WTC11 (cell line): ENCODE measurements at regions not wholly inside any gene's neighbourhood (a gene's known extent, or its start where the extent isn't known, plus 50 kb on each side); places are given as distances from the start of the nearest gene placed in this dataset.

Source experiments
- ATAC-seq: fragments of 200-7000 bp; cut with Tn5 transposase; 2 replicates; pipeline ENCODE4 v1.10.0; 2021; ENCODE audit warnings: mild to moderate bottlenecking, moderate library complexity
- CTCF ChIA-PET: fragments of 300-600 bp; sonication (Branson Sonifier 250); formaldehyde crosslinking; loops from one replicate; lab custom pipeline; 2021; ENCODE audit warnings: antibody characterized with exemption; lab: Charles Lee
- POLR2A ChIA-PET: fragments of 350-600 bp; sonication (Branson Sonifier 250); formaldehyde crosslinking; loops from one replicate; lab custom pipeline; 2021; ENCODE audit warnings: antibody characterized with exemption; lab: Charles Lee
- DNase-seq: peaks from one replicate; pipeline ENCODE4 v3.0.0; 2021; ENCODE audit warnings: low spot score
- H3K27ac Mint-ChIP-seq: 2 replicates; pipeline ENCODE4 v1.8.0; 2021; ENCODE audit warnings: mixed read lengths
- H3K27me3 Mint-ChIP-seq: 2 replicates; pipeline ENCODE4 v1.8.0; 2021; ENCODE audit warnings: low read depth, mild to moderate bottlenecking, moderate library complexity, mixed read lengths
- H3K36me3 Mint-ChIP-seq: 2 replicates; pipeline ENCODE4 v1.8.0; 2021; ENCODE audit warnings: mixed read lengths
- H3K4me1 Mint-ChIP-seq: 2 replicates; pipeline ENCODE4 v1.8.0; 2022; ENCODE audit warnings: mixed read lengths
- H3K4me3 Mint-ChIP-seq: 2 replicates; pipeline ENCODE4 v1.8.0; 2021; ENCODE audit warnings: mild to moderate bottlenecking, moderate library complexity, mixed read lengths
- H3K9me3 Mint-ChIP-seq: 2 replicates; pipeline ENCODE4 v1.8.0; 2021; ENCODE audit warnings: mixed read lengths
- AR ChIP-seq: fragments of 250-450 bp; sonication (Bioruptor Pico); IDR thresholded peaks from 2 replicates; pipeline ENCODE4 v1.9.0; 2021; ENCODE audit warnings: mild to moderate bottlenecking
- ATF1 ChIP-seq: sonication (generic); formaldehyde crosslinking; IDR thresholded peaks from 2 replicates; pipeline ENCODE4 v1.8.1; 2023; ENCODE audit warnings: mild to moderate bottlenecking, moderate library complexity, missing genetic modification reagents
- E2F4 ChIP-seq: sonication (generic); formaldehyde crosslinking; IDR thresholded peaks from 2 replicates; pipeline ENCODE4 v1.8.1; 2022; ENCODE audit warnings: low read depth, mild to moderate bottlenecking, moderate library complexity, missing genetic modification reagents, borderline replicate concordance
- GABPB1 ChIP-seq: sonication (generic); formaldehyde crosslinking; IDR thresholded peaks from 2 replicates; pipeline ENCODE4 v1.8.1; 2023; ENCODE audit warnings: mild to moderate bottlenecking, missing genetic modification reagents
- HMGA2 ChIP-seq: fragments of 250-450 bp; sonication (Bioruptor Pico); IDR thresholded peaks from 2 replicates; pipeline ENCODE4 v1.4.0; 2021; ENCODE audit warnings: mild to moderate bottlenecking, moderate library complexity
- JAZF1 ChIP-seq: fragments of 250-450 bp; sonication (Bioruptor Pico); IDR thresholded peaks from 2 replicates; pipeline ENCODE4 v1.9.0; 2021; ENCODE audit warnings: moderate library complexity, mild to moderate bottlenecking, inconsistent platforms
- NFYB ChIP-seq: sonication (generic); formaldehyde crosslinking; conservative IDR thresholded peaks from 2 replicates; pipeline ENCODE4 v1.8.0; 2022; ENCODE audit warnings: low read depth, missing genetic modification reagents
- NR2C2 ChIP-seq: sonication (generic); formaldehyde crosslinking; IDR thresholded peaks from 2 replicates; pipeline ENCODE4 v1.8.0; 2022; ENCODE audit warnings: mild to moderate bottlenecking, missing genetic modification reagents
- NR3C1 ChIP-seq: sonication (generic); formaldehyde crosslinking; conservative IDR thresholded peaks from 2 replicates; pipeline ENCODE4 v1.8.1; 2023; ENCODE audit warnings: low read depth, mild to moderate bottlenecking, missing genetic modification reagents
- RORB ChIP-seq: fragments of 250-450 bp; sonication (Bioruptor Pico); IDR thresholded peaks from 2 replicates; pipeline ENCODE4 v1.9.0; 2021; ENCODE audit warnings: mild to moderate bottlenecking
- TP53 ChIP-seq: sonication (generic); formaldehyde crosslinking; IDR thresholded peaks from 2 replicates; pipeline ENCODE4 v1.8.1; 2023; ENCODE audit warnings: mild to moderate bottlenecking, missing genetic modification reagents
- ZBTB21 ChIP-seq: sonication (generic); formaldehyde crosslinking; IDR thresholded peaks from 2 replicates; pipeline ENCODE4 v1.8.1; 2023; ENCODE audit warnings: mild to moderate bottlenecking, missing genetic modification reagents, borderline replicate concordance
- ZNF263 ChIP-seq: sonication (generic); formaldehyde crosslinking; IDR thresholded peaks from 2 replicates; pipeline ENCODE4 v1.8.1; 2022; ENCODE audit warnings: low read depth, mild to moderate bottlenecking, moderate library complexity, missing genetic modification reagents
- ZNF317 ChIP-seq: sonication (generic); formaldehyde crosslinking; IDR thresholded peaks from 2 replicates; pipeline ENCODE4 v1.8.1; 2023; ENCODE audit warnings: low read depth, mild to moderate bottlenecking, moderate library complexity, missing genetic modification reagents, borderline replicate concordance
- ZNF416 ChIP-seq: fragments of 250-450 bp; sonication (Bioruptor Pico); IDR thresholded peaks from 2 replicates; pipeline ENCODE4 v1.9.0; 2021; ENCODE audit warnings: mild to moderate bottlenecking, inconsistent platforms
- ZNF423 ChIP-seq: fragments of 250-450 bp; sonication (Bioruptor Pico); IDR thresholded peaks from 2 replicates; pipeline ENCODE4 v2.1.2; 2022; ENCODE audit warnings: mild to moderate bottlenecking, moderate library complexity
- TF ChIP-seq, protein P1 (sequence below): sonication (generic); formaldehyde crosslinking; IDR thresholded peaks from 2 replicates; pipeline ENCODE4 v1.8.1; 2022; ENCODE audit warnings: low read depth, missing genetic modification reagents, borderline replicate concordance
- TF ChIP-seq, protein P2 (sequence below): fragments of 250-450 bp; sonication (Bioruptor Pico); IDR thresholded peaks from 2 replicates; pipeline ENCODE4 v2.1.2; 2022; ENCODE audit warnings: mild to moderate bottlenecking, moderate library complexity
- TF ChIP-seq, protein P3 (sequence below): sonication (generic); formaldehyde crosslinking; IDR thresholded peaks from 2 replicates; pipeline ENCODE4 v1.8.0; 2022; ENCODE audit warnings: missing genetic modification reagents
- TF ChIP-seq, protein P4 (sequence below): fragments of 250-450 bp; sonication (Bioruptor Pico); IDR thresholded peaks from 2 replicates; pipeline ENCODE4 v1.9.0; 2021; ENCODE audit warnings: moderate library complexity, mild to moderate bottlenecking, inconsistent platforms, borderline replicate concordance

DNA sequence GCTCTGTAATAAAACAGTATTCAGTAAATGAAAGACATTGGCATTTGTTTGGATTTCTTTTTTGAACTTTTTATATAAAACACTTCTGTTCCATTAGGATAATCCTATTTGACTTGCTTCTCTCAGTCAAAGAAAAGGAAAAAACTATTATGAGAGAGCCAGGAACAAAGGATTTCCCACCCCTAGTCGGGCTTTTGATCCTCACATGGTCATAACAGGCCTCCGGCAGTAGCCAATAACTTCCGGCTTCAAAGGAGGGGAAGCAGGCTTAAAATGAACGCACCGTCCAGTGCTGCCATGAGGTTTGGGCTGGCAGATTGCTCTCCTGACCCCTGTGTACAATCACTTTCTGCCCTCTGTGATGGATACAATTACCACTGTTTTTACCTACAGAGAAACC, 209.3 kb downstream of the ZNF608 start:
- TF ChIP-seq ZNF317 (CRISPR knock-in tag), result no peak
- TF ChIP-seq NFYB (CRISPR knock-in tag), result no peak
- TF ChIP-seq, protein P1, sequence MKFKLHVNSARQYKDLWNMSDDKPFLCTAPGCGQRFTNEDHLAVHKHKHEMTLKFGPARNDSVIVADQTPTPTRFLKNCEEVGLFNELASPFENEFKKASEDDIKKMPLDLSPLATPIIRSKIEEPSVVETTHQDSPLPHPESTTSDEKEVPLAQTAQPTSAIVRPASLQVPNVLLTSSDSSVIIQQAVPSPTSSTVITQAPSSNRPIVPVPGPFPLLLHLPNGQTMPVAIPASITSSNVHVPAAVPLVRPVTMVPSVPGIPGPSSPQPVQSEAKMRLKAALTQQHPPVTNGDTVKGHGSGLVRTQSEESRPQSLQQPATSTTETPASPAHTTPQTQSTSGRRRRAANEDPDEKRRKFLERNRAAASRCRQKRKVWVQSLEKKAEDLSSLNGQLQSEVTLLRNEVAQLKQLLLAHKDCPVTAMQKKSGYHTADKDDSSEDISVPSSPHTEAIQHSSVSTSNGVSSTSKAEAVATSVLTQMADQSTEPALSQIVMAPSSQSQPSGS (CRISPR knock-in tag), result no peak
- no peak for TF ChIP-seq E2F4 (CRISPR knock-in tag)
- TF ChIP-seq AR (CRISPR knock-in tag), result no peak
- no peak for TF ChIP-seq RORB (CRISPR knock-in tag)
- TF ChIP-seq ZNF423, result no peak
- TF ChIP-seq, protein P2, sequence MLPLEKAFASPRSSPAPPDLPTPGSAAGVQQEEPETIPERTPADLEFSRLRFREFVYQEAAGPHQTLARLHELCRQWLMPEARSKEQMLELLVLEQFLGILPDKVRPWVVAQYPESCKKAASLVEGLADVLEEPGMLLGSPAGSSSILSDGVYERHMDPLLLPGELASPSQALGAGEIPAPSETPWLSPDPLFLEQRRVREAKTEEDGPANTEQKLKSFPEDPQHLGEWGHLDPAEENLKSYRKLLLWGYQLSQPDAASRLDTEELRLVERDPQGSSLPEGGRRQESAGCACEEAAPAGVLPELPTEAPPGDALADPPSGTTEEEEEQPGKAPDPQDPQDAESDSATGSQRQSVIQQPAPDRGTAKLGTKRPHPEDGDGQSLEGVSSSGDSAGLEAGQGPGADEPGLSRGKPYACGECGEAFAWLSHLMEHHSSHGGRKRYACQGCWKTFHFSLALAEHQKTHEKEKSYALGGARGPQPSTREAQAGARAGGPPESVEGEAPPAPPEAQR (CRISPR knock-in tag), result no peak
- TF ChIP-seq, protein P3, sequence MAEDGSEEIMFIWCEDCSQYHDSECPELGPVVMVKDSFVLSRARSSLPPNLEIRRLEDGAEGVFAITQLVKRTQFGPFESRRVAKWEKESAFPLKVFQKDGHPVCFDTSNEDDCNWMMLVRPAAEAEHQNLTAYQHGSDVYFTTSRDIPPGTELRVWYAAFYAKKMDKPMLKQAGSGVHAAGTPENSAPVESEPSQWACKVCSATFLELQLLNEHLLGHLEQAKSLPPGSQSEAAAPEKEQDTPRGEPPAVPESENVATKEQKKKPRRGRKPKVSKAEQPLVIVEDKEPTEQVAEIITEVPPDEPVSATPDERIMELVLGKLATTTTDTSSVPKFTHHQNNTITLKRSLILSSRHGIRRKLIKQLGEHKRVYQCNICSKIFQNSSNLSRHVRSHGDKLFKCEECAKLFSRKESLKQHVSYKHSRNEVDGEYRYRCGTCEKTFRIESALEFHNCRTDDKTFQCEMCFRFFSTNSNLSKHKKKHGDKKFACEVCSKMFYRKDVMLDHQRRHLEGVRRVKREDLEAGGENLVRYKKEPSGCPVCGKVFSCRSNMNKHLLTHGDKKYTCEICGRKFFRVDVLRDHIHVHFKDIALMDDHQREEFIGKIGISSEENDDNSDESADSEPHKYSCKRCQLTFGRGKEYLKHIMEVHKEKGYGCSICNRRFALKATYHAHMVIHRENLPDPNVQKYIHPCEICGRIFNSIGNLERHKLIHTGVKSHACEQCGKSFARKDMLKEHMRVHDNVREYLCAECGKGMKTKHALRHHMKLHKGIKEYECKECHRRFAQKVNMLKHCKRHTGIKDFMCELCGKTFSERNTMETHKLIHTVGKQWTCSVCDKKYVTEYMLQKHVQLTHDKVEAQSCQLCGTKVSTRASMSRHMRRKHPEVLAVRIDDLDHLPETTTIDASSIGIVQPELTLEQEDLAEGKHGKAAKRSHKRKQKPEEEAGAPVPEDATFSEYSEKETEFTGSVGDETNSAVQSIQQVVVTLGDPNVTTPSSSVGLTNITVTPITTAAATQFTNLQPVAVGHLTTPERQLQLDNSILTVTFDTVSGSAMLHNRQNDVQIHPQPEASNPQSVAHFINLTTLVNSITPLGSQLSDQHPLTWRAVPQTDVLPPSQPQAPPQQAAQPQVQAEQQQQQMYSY (CRISPR knock-in tag), result no peak
- TF ChIP-seq GABPB1 (CRISPR knock-in tag), result no peak
- TF ChIP-seq ZBTB21 (CRISPR knock-in tag), result no peak
- no peak for TF ChIP-seq ATF1
- Mint-ChIP-seq H3K27me3 (no peaks in the 10 kb centered on the region; the same call in none of the 2 replicates), H3K9me3 (peaks cover 20% of the 10 kb centered on the region), H3K4me3 (no peak overlapping the region), H3K27ac (no peak overlapping the region), H3K36me3 (peaks cover 3% of the 10 kb centered on the region; the same call in 1 of the 2 replicates), H3K4me1 (no peaks in the 10 kb centered on the region)
- ATAC-seq (no peak), DNase-seq (no peak)
- ChIA-PET CTCF (no interaction called here), POLR2A (no interaction called here)

DNA sequence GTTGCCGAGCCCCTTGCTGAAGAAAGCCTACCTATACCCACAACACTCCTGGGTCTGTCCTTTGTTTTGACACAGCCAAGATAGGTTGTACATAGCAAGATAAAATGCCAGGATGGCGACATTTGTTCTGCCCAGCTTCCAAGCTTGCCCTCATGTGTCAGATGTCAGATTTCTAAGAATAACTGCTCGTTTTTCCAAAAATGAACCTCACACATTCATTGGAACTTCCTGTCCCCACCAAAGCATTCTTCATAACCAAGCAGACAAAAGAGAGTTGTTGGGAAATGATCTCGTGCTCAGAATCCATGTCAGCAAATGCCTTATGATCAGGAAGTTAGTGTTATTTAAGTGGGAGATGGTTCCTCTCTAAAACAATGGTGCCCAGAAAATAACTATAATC, 210.1 kb downstream of the ZNF608 start:
- Mint-ChIP-seq H3K9me3 (peaks cover 17% of the 10 kb centered on the region), H3K36me3 (peaks cover 3% of the 10 kb centered on the region; the same call in 1 of the 2 replicates), H3K4me3 (no peak overlapping the region), H3K4me1 (no peaks in the 10 kb centered on the region), H3K27ac (no peak overlapping the region), H3K27me3 (no peaks in the 10 kb centered on the region; the same call in none of the 2 replicates)
- TF ChIP-seq NR2C2 (no peak), HMGA2 (CRISPR knock-in tag) (no peak), NR3C1 (CRISPR knock-in tag) (no peak), TP53 (CRISPR knock-in tag) (no peak), JAZF1 (CRISPR knock-in tag) (no peak), ZNF416 (CRISPR knock-in tag) (no peak), ZNF263 (no peak)
- TF ChIP-seq, protein P4, sequence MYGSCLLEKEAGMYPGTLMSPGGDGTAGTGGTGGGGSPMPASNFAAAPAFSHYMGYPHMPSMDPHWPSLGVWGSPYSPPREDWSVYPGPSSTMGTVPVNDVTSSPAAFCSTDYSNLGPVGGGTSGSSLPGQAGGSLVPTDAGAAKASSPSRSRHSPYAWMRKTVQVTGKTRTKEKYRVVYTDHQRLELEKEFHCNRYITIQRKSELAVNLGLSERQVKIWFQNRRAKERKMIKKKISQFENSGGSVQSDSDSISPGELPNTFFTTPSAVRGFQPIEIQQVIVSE (CRISPR knock-in tag), result no peak
- ChIA-PET POLR2A (no interaction called here), CTCF (no interaction called here)
- DNase-seq (no peak), ATAC-seq (no peak)
